Esophagus (tissue), 2 donors: ENCODE measurements at regions not wholly inside any gene's neighbourhood (a gene's known extent, or its start where the extent isn't known, plus 50 kb on each side); places are given as distances from the start of the nearest gene placed in this dataset.

Experiments
- H3K27ac ChIP-seq, 2 donors: one replicate each; pipeline ENCODE4 v1.5.1; 2013; ENCODE audit warnings: low read depth in 2 of 2, mild to moderate bottlenecking in 2 of 2, inconsistent platforms in 1 of 2, low read length in 1 of 2, moderate library complexity in 1 of 2
- H3K27me3 ChIP-seq, 2 donors: one replicate each; pipeline ENCODE4 v1.6.1; 2013; ENCODE audit warnings: low read length in 2 of 2, control low read depth in 1 of 2, mild to moderate bottlenecking in 1 of 2; ENCODE audit not compliant: insufficient read depth in 2 of 2, control insufficient read depth in 1 of 2
- H3K36me3 ChIP-seq, 2 donors: one replicate each; pipeline ENCODE4 v1.6.1; 2013; ENCODE audit warnings: low read length in 1 of 2; ENCODE audit not compliant: control insufficient read depth in 2 of 2, insufficient read depth in 2 of 2
- H3K4me1 ChIP-seq, 2 donors: one replicate each; pipeline ENCODE4 v1.6.1; 2013; ENCODE audit warnings: low read length in 1 of 2; ENCODE audit not compliant: control insufficient read depth in 2 of 2, insufficient read depth in 2 of 2
- H3K4me3 ChIP-seq, 2 donors: one replicate each; pipeline ENCODE4 v1.5.1; 2013; ENCODE audit warnings: low read length in 2 of 2, mild to moderate bottlenecking in 2 of 2, low read depth in 1 of 2, moderate library complexity in 1 of 2
- H3K9me3 ChIP-seq, 2 donors: one replicate each; pipeline ENCODE4 v1.6.1; 2013; ENCODE audit warnings: mild to moderate bottlenecking in 2 of 2, low read depth in 1 of 2, low read length in 1 of 2, moderate library complexity in 1 of 2; ENCODE audit not compliant: control insufficient read depth in 2 of 2, insufficient read depth in 1 of 2
- WGBS, 2 donors: extraction: QIAGEN DNeasy Blood & Tissue Kit; methylation state at CpG; one replicate each; pipeline ENCODE4 v1.1.7; 2013; 5-methylcytosine and 5-hydroxymethylcytosine counted together
- donor health status: healthy with polysubstance abuse.
- donor health status: Bipolar disorder and iron deficiency.

DNA sequence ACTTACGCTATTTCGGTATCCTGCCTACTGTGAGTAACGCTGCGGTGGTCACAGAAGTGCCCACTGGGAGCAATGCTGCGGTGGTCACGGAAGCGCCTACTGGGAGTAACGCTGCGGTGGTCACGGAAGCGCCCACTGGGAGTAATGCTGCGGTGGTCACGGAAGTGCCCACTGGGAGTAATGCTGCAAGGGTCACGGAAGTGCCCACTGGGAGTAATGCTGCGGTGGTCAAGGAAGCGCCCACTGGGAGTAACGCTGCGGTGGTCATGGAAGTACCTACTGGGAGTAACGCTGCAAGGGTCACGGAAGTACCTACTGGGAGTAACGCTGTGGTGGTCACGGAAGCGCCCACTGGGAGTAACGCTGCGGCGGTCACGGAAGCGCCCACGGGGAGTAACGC, 52.1 kb upstream of the SOX1 start:
- no peak overlapping the region for H3K27ac ChIP-seq
- peaks cover 0 to 3% of the 10 kb centered on the region in 2 donors for H3K9me3 ChIP-seq
- H3K27me3 ChIP-seq, result no peaks in the 10 kb centered on the region
- no peaks in the 10 kb centered on the region for H3K4me1 ChIP-seq
- H3K4me3 ChIP-seq, result no peak overlapping the region
- WGBS, 2 donors, result 69 to 89% methylated on average over 28 to 29 of the region's 30 CpGs
- H3K36me3 ChIP-seq, result no peaks in the 10 kb centered on the region
